BJ (cell line): ENCODE measurements at regions not wholly inside any gene's neighbourhood (a gene's known extent, or its start where the extent isn't known, plus 50 kb on each side); places are given as distances from the start of the nearest gene placed in this dataset.

Experiments
- CTCF ChIA-PET: fragments of 350-600 bp; formaldehyde crosslinking; extraction: SDS; loops from one replicate; lab custom pipeline; 2021; ENCODE audit warnings: antibody characterized with exemption, inconsistent platforms; lab: Yijun Ruan, JAX
- POLR2A ChIA-PET: fragments of 300-600 bp; sonication (Branson Sonifier 250); formaldehyde crosslinking; extraction: SDS; loops from one replicate; lab custom pipeline; 2021; ENCODE audit warnings: antibody characterized with exemption; lab: Charles Lee
- DNase-seq: peaks from one replicate; pipeline ENCODE4 v3.0.0-alpha.2; 2011; ENCODE audit warnings: low read depth
- H3K27me3 ChIP-seq: 2 replicates; pipeline ENCODE4 v1.6.0; 2011; ENCODE audit warnings: low read length; ENCODE audit not compliant: control insufficient read depth, insufficient read depth
- H3K36me3 ChIP-seq: 2 replicates; pipeline ENCODE4 v1.5.1; 2011; ENCODE audit warnings: low read length; ENCODE audit not compliant: control insufficient read depth, insufficient read depth
- H3K4me3 ChIP-seq: 2 replicates; pipeline ENCODE4 v1.5.1; 2011; ENCODE audit warnings: low read depth, mild to moderate bottlenecking, control low read depth, low read length
- CTCF ChIP-seq: IDR thresholded peaks from 2 replicates; pipeline ENCODE4 v1.5.1; 2011; ENCODE audit warnings: low read depth, mild to moderate bottlenecking, control low read depth, inconsistent platforms, low read length, moderate library complexity; ENCODE audit not compliant: insufficient read depth

GRCh38 chr1:106817575-106817974 lies 238.9 kb upstream of the PRMT6 start:
- no peaks in the 10 kb centered on the region for H3K27me3 ChIP-seq
- DNase-seq = no peak
- H3K4me3 ChIP-seq = no peak overlapping the region
- CTCF ChIA-PET = no interaction called here
- POLR2A ChIA-PET = no interaction called here
- TF ChIP-seq CTCF = no peak
- H3K36me3 ChIP-seq = no peaks in the 10 kb centered on the region

GRCh38 chr1:106831511-106831910 lies 225.0 kb upstream of the PRMT6 start:
- Histone ChIP-seq H3K27me3 (no peaks in the 10 kb centered on the region), H3K4me3 (no peak overlapping the region), H3K36me3 (no peaks in the 10 kb centered on the region)
- POLR2A ChIA-PET = no interaction called here
- no peak for TF ChIP-seq CTCF
- DNase-seq = no peak
- CTCF ChIA-PET = no interaction called here

GRCh38 chr1:106836708-106837107 lies 219.8 kb upstream of the PRMT6 start:
- no peak for TF ChIP-seq CTCF
- Histone ChIP-seq H3K36me3 (no peaks in the 10 kb centered on the region), H3K4me3 (no peak overlapping the region), H3K27me3 (no peaks in the 10 kb centered on the region)
- ChIA-PET POLR2A (no interaction called here), CTCF (interaction anchor here (0.6 kb wide), 1 partner anchor 12 kb away, joined by 3 read pairs; no protein-coding TSS in a partner anchor)
- DNase-seq = no peak

- CTCF ChIA-PET = no interaction called here
- no peak for DNase-seq
- H3K27me3 ChIP-seq = no peaks in the 10 kb centered on the region
- no peak for TF ChIP-seq CTCF
- H3K4me3 ChIP-seq = no peak overlapping the region
- POLR2A ChIA-PET = no interaction called here
- no peaks in the 10 kb centered on the region for H3K36me3 ChIP-seq
These were observed 213.0 kb upstream of the PRMT6 start for GRCh38 chr1:106843518-106843917.

GRCh38 chr1:106846656-106847055 lies 209.8 kb upstream of the PRMT6 start:
- ChIA-PET POLR2A (no interaction called here), CTCF (no interaction called here)
- Histone ChIP-seq H3K36me3 (no peaks in the 10 kb centered on the region), H3K27me3 (no peaks in the 10 kb centered on the region), H3K4me3 (no peak overlapping the region)
- TF ChIP-seq CTCF = no peak
- DNase-seq = no peak
